ENCODE measurements at regions not wholly inside any gene's neighbourhood (a gene's known extent, or its start where the extent isn't known, plus 50 kb on each side); places are given as distances from the start of the nearest gene placed in this dataset.

- no peaks in the 10 kb centered on the region for H3K4me1 ChIP-seq (ENCODE audit: control insufficient read depth in 3 of 3, insufficient read depth in 2 of 3, low read depth in 1 of 3, low read length in 2 of 3)
- FAIRE-seq: no peak
- H3K27ac ChIP-seq (ENCODE audit: low read depth in 1 of 3, low read length in 2 of 3): no peak overlapping the region
- peaks cover 0 to 40% of the 10 kb centered on the region in 2 donors for H3K9me3 ChIP-seq (ENCODE audit: control insufficient read depth in 2 of 2, insufficient read depth in 1 of 2, low read depth in 1 of 2, low read length in 1 of 2)
- no peaks in the 10 kb centered on the region for H3K27me3 ChIP-seq (ENCODE audit: control insufficient read depth in 3 of 3, insufficient read depth in 3 of 3, low read length in 3 of 3)
- H3K36me3 ChIP-seq (ENCODE audit: control insufficient read depth in 3 of 3, insufficient read depth in 2 of 3, low read depth in 1 of 3, low read length in 3 of 3): no peaks in the 10 kb centered on the region
- no peak for DNase-seq
- WGBS, 3 donors: 81 to 93% (median 92%) methylated on average over 1 of the region's 1 CpG
- H3K4me3 ChIP-seq (ENCODE audit: low read depth in 1 of 3, low read length in 3 of 3): no peak overlapping the region
Observed at GRCh38 chr5:98443881-98444280, 329.6 kb upstream of the RGMB start.

GRCh38 chr5:98453296-98453695 lies 320.2 kb upstream of the RGMB start:
- H3K4me3 ChIP-seq (ENCODE audit: low read depth in 1 of 3, low read length in 3 of 3): no peak overlapping the region
- no peaks in the 10 kb centered on the region for H3K36me3 ChIP-seq (ENCODE audit: control insufficient read depth in 3 of 3, insufficient read depth in 2 of 3, low read depth in 1 of 3, low read length in 3 of 3)
- WGBS, 3 donors: 62 to 100% (median 83%) methylated on average over 1 of the region's 1 CpG
- DNase-seq (no peak), FAIRE-seq (no peak)
- H3K4me1 ChIP-seq (ENCODE audit: control insufficient read depth in 3 of 3, insufficient read depth in 2 of 3, low read depth in 1 of 3, low read length in 2 of 3): no peaks in the 10 kb centered on the region
- H3K27ac ChIP-seq (ENCODE audit: low read depth in 1 of 3, low read length in 2 of 3): no peak overlapping the region
- H3K9me3 ChIP-seq (ENCODE audit: control insufficient read depth in 2 of 2, insufficient read depth in 1 of 2, low read depth in 1 of 2, low read length in 1 of 2): peaks cover 0 to 3% of the 10 kb centered on the region in 2 donors
- no peaks in the 10 kb centered on the region for H3K27me3 ChIP-seq (ENCODE audit: control insufficient read depth in 3 of 3, insufficient read depth in 3 of 3, low read length in 3 of 3)

GRCh38 chr5:98454407-98454806 lies 319.1 kb upstream of the RGMB start:
- Histone ChIP-seq H3K27me3 (ENCODE audit: control insufficient read depth in 3 of 3, insufficient read depth in 3 of 3, low read length in 3 of 3) (no peaks in the 10 kb centered on the region), H3K4me3 (ENCODE audit: low read depth in 1 of 3, low read length in 3 of 3) (no peak overlapping the region), H3K4me1 (ENCODE audit: control insufficient read depth in 3 of 3, insufficient read depth in 2 of 3, low read depth in 1 of 3, low read length in 2 of 3) (no peaks in the 10 kb centered on the region), H3K9me3 (ENCODE audit: control insufficient read depth in 2 of 2, insufficient read depth in 1 of 2, low read depth in 1 of 2, low read length in 1 of 2) (no peaks in the 10 kb centered on the region), H3K27ac (ENCODE audit: low read depth in 1 of 3, low read length in 2 of 3) (no peak overlapping the region), H3K36me3 (ENCODE audit: control insufficient read depth in 3 of 3, insufficient read depth in 2 of 3, low read depth in 1 of 3, low read length in 3 of 3) (no peaks in the 10 kb centered on the region)
- DNase-seq (no peak), FAIRE-seq (no peak)
- WGBS, 3 donors: 73 to 88% (median 85%) methylated on average over 1 of the region's 1 CpG

GRCh38 chr5:98454904-98455303 lies 318.6 kb upstream of the RGMB start:
- no peaks in the 10 kb centered on the region for H3K27me3 ChIP-seq (ENCODE audit: control insufficient read depth in 3 of 3, insufficient read depth in 3 of 3, low read length in 3 of 3)
- no peaks in the 10 kb centered on the region for H3K36me3 ChIP-seq (ENCODE audit: control insufficient read depth in 3 of 3, insufficient read depth in 2 of 3, low read depth in 1 of 3, low read length in 3 of 3)
- no peaks in the 10 kb centered on the region for H3K4me1 ChIP-seq (ENCODE audit: control insufficient read depth in 3 of 3, insufficient read depth in 2 of 3, low read depth in 1 of 3, low read length in 2 of 3)
- H3K9me3 ChIP-seq (ENCODE audit: control insufficient read depth in 2 of 2, insufficient read depth in 1 of 2, low read depth in 1 of 2, low read length in 1 of 2): no peaks in the 10 kb centered on the region
- H3K4me3 ChIP-seq (ENCODE audit: low read depth in 1 of 3, low read length in 3 of 3): no peak overlapping the region
- 67 to 79% (median 77%) methylated on average over 4 of the region's 4 CpGs for WGBS, 3 donors
- DNase-seq (no peak), FAIRE-seq (no peak)
- no peak overlapping the region for H3K27ac ChIP-seq (ENCODE audit: low read depth in 1 of 3, low read length in 2 of 3)

GRCh38 chr5:98455665-98456064 lies 317.8 kb upstream of the RGMB start:
- no peaks in the 10 kb centered on the region for H3K9me3 ChIP-seq (ENCODE audit: control insufficient read depth in 2 of 2, insufficient read depth in 1 of 2, low read depth in 1 of 2, low read length in 1 of 2)
- H3K4me1 ChIP-seq (ENCODE audit: control insufficient read depth in 3 of 3, insufficient read depth in 2 of 3, low read depth in 1 of 3, low read length in 2 of 3): no peaks in the 10 kb centered on the region
- 66 to 74% (median 69%) methylated on average over 3 of the region's 3 CpGs for WGBS, 3 donors
- H3K36me3 ChIP-seq (ENCODE audit: control insufficient read depth in 3 of 3, insufficient read depth in 2 of 3, low read depth in 1 of 3, low read length in 3 of 3): no peaks in the 10 kb centered on the region
- no peak overlapping the region for H3K4me3 ChIP-seq (ENCODE audit: low read depth in 1 of 3, low read length in 3 of 3)
- FAIRE-seq: no peak
- DNase-seq: no peak
- no peaks in the 10 kb centered on the region for H3K27me3 ChIP-seq (ENCODE audit: control insufficient read depth in 3 of 3, insufficient read depth in 3 of 3, low read length in 3 of 3)
- no peak overlapping the region for H3K27ac ChIP-seq (ENCODE audit: low read depth in 1 of 3, low read length in 2 of 3)

- Histone ChIP-seq H3K9me3 (ENCODE audit: control insufficient read depth in 2 of 2, insufficient read depth in 1 of 2, low read depth in 1 of 2, low read length in 1 of 2) (no peaks in the 10 kb centered on the region), H3K4me1 (ENCODE audit: control insufficient read depth in 3 of 3, insufficient read depth in 2 of 3, low read depth in 1 of 3, low read length in 2 of 3) (no peaks in the 10 kb centered on the region), H3K27me3 (ENCODE audit: control insufficient read depth in 3 of 3, insufficient read depth in 3 of 3, low read length in 3 of 3) (no peaks in the 10 kb centered on the region), H3K36me3 (ENCODE audit: control insufficient read depth in 3 of 3, insufficient read depth in 2 of 3, low read depth in 1 of 3, low read length in 3 of 3) (no peaks in the 10 kb centered on the region), H3K4me3 (ENCODE audit: low read depth in 1 of 3, low read length in 3 of 3) (no peak overlapping the region), H3K27ac (ENCODE audit: low read depth in 1 of 3, low read length in 2 of 3) (no peak overlapping the region)
- FAIRE-seq: no peak
- WGBS, 3 donors: 74 to 93% (median 81%) methylated on average over 2 of the region's 2 CpGs
- no peak for DNase-seq
Observed at GRCh38 chr5:98458004-98458403, 315.5 kb upstream of the RGMB start.

GRCh38 chr5:98458726-98459125 lies 314.7 kb upstream of the RGMB start:
- H3K36me3 ChIP-seq (ENCODE audit: control insufficient read depth in 3 of 3, insufficient read depth in 2 of 3, low read depth in 1 of 3, low read length in 3 of 3): no peaks in the 10 kb centered on the region
- no peak overlapping the region for H3K4me3 ChIP-seq (ENCODE audit: low read depth in 1 of 3, low read length in 3 of 3)
- H3K27me3 ChIP-seq (ENCODE audit: control insufficient read depth in 3 of 3, insufficient read depth in 3 of 3, low read length in 3 of 3): no peaks in the 10 kb centered on the region
- no peak for FAIRE-seq
- no peaks in the 10 kb centered on the region for H3K4me1 ChIP-seq (ENCODE audit: control insufficient read depth in 3 of 3, insufficient read depth in 2 of 3, low read depth in 1 of 3, low read length in 2 of 3)
- H3K27ac ChIP-seq (ENCODE audit: low read depth in 1 of 3, low read length in 2 of 3): no peak overlapping the region
- no peak for DNase-seq
- H3K9me3 ChIP-seq (ENCODE audit: control insufficient read depth in 2 of 2, insufficient read depth in 1 of 2, low read depth in 1 of 2, low read length in 1 of 2): no peaks in the 10 kb centered on the region

- FAIRE-seq (no peak), DNase-seq (no peak)
- no peaks in the 10 kb centered on the region for H3K27me3 ChIP-seq (ENCODE audit: control insufficient read depth in 3 of 3, insufficient read depth in 3 of 3, low read length in 3 of 3)
- WGBS, 3 donors: 63 to 86% (median 76%) methylated on average over 1 of the region's 1 CpG
- H3K36me3 ChIP-seq (ENCODE audit: control insufficient read depth in 3 of 3, insufficient read depth in 2 of 3, low read depth in 1 of 3, low read length in 3 of 3): no peaks in the 10 kb centered on the region
- H3K4me1 ChIP-seq (ENCODE audit: control insufficient read depth in 3 of 3, insufficient read depth in 2 of 3, low read depth in 1 of 3, low read length in 2 of 3): no peaks in the 10 kb centered on the region
- H3K9me3 ChIP-seq (ENCODE audit: control insufficient read depth in 2 of 2, insufficient read depth in 1 of 2, low read depth in 1 of 2, low read length in 1 of 2): no peaks in the 10 kb centered on the region
- H3K27ac ChIP-seq (ENCODE audit: low read depth in 1 of 3, low read length in 2 of 3): no peak overlapping the region
- H3K4me3 ChIP-seq (ENCODE audit: low read depth in 1 of 3, low read length in 3 of 3): no peak overlapping the region
Observed at GRCh38 chr5:98460536-98460935, 312.9 kb upstream of the RGMB start.

GRCh38 chr5:98461485-98461884 lies 312.0 kb upstream of the RGMB start:
- Histone ChIP-seq H3K27ac (ENCODE audit: low read depth in 1 of 3, low read length in 2 of 3) (no peak overlapping the region), H3K4me3 (ENCODE audit: low read depth in 1 of 3, low read length in 3 of 3) (no peak overlapping the region), H3K9me3 (ENCODE audit: control insufficient read depth in 2 of 2, insufficient read depth in 1 of 2, low read depth in 1 of 2, low read length in 1 of 2) (no peaks in the 10 kb centered on the region), H3K36me3 (ENCODE audit: control insufficient read depth in 3 of 3, insufficient read depth in 2 of 3, low read depth in 1 of 3, low read length in 3 of 3) (no peaks in the 10 kb centered on the region), H3K27me3 (ENCODE audit: control insufficient read depth in 3 of 3, insufficient read depth in 3 of 3, low read length in 3 of 3) (no peaks in the 10 kb centered on the region), H3K4me1 (ENCODE audit: control insufficient read depth in 3 of 3, insufficient read depth in 2 of 3, low read depth in 1 of 3, low read length in 2 of 3) (no peaks in the 10 kb centered on the region)
- FAIRE-seq (no peak), DNase-seq (no peak)
- 79 to 82% (median 82%) methylated on average over 3 of the region's 3 CpGs for WGBS, 3 donors
